ENCODE measurements at regions not wholly inside any gene's neighbourhood (a gene's known extent, or its start where the extent isn't known, plus 50 kb on each side); places are given as distances from the start of the nearest gene placed in this dataset.
"Not testable (repeated sequence)": the region's sequence is repeated elsewhere in the genome, so short reads cannot be mapped to it uniquely, and the experiment has no call there.

GRCh38 chr5:122638581-122638980 lies 136.3 kb upstream of the SNX2 start:
- no peaks in the 10 kb centered on the region for H3K36me3 ChIP-seq

GRCh38 chr5:122639033-122639432 lies 135.8 kb upstream of the SNX2 start:
- Histone ChIP-seq H3K36me3 (no peaks in the 10 kb centered on the region), H3K27me3 (peaks cover 11% of the 10 kb centered on the region; the same call in 1 of the 2 replicates), H3K4me3 (no peak overlapping the region), H3K9me3 (no peaks in the 10 kb centered on the region)
- no peak for DNase-seq

More at GRCh38 chr5:122638581-122638980, 136.3 kb upstream of the SNX2 start:
- Histone ChIP-seq H3K4me3 (no peak overlapping the region), H3K27me3 (peaks cover 10% of the 10 kb centered on the region), H3K9me3 (no peaks in the 10 kb centered on the region)
- no peak for DNase-seq

GRCh38 chr5:122639864-122640263 lies 135.0 kb upstream of the SNX2 start:
- DNase-seq: no peak
- Histone ChIP-seq H3K9me3 (no peaks in the 10 kb centered on the region), H3K27me3 (peaks cover 8% of the 10 kb centered on the region), H3K36me3 (no peaks in the 10 kb centered on the region), H3K4me3 (no peak overlapping the region)

- Histone ChIP-seq H3K4me3 (no peak overlapping the region), H3K27me3 (no peaks in the 10 kb centered on the region; the same call in 1 of the 2 replicates), H3K9me3 (no peaks in the 10 kb centered on the region), H3K36me3 (no peaks in the 10 kb centered on the region)
- no peak for DNase-seq
These were observed 125.8 kb upstream of the SNX2 start for GRCh38 chr5:122649080-122649479.

- DNase-seq: no peak
- H3K4me3 ChIP-seq: no peak overlapping the region
These were observed 121.5 kb upstream of the SNX2 start for GRCh38 chr5:122653087-122654017.

GRCh38 chr5:122656160-122656559 lies 118.7 kb upstream of the SNX2 start:
- Histone ChIP-seq H3K27me3 (peaks cover 3% of the 10 kb centered on the region; the same call in 1 of the 2 replicates), H3K36me3 (no peaks in the 10 kb centered on the region), H3K4me3 (no peak overlapping the region), H3K9me3 (no peaks in the 10 kb centered on the region)
- no peak for DNase-seq

More at GRCh38 chr5:122653087-122654017, 121.5 kb upstream of the SNX2 start:
- no peaks in the 10 kb centered on the region for H3K9me3 ChIP-seq
- H3K36me3 ChIP-seq: no peaks in the 10 kb centered on the region
- peaks cover 3% of the 10 kb centered on the region; the same call in 1 of the 2 replicates for H3K27me3 ChIP-seq

- Histone ChIP-seq H3K36me3 (no peaks in the 10 kb centered on the region), H3K27me3 (peaks cover 3% of the 10 kb centered on the region; the same call in 1 of the 2 replicates), H3K4me3 (no peak overlapping the region), H3K9me3 (no peaks in the 10 kb centered on the region)
- no peak for DNase-seq
These were observed 118.3 kb upstream of the SNX2 start for GRCh38 chr5:122656577-122656976.

- no peak for DNase-seq
- no peak overlapping the region for H3K4me3 ChIP-seq
- no peaks in the 10 kb centered on the region for H3K36me3 ChIP-seq
- H3K27me3 ChIP-seq: peaks cover 9% of the 10 kb centered on the region
- H3K9me3 ChIP-seq: no peaks in the 10 kb centered on the region
These were observed 113.2 kb upstream of the SNX2 start for GRCh38 chr5:122661496-122662180.

- Histone ChIP-seq H3K4me3 (no peak overlapping the region), H3K9me3 (no peaks in the 10 kb centered on the region), H3K36me3 (no peaks in the 10 kb centered on the region), H3K27me3 (peaks cover 12% of the 10 kb centered on the region)
- DNase-seq: no peak
These were observed 109.8 kb upstream of the SNX2 start for GRCh38 chr5:122665051-122665450.

- DNase-seq: no peak
- no peaks in the 10 kb centered on the region for H3K9me3 ChIP-seq
- no peak overlapping the region for H3K4me3 ChIP-seq
- H3K36me3 ChIP-seq: no peaks in the 10 kb centered on the region
- peaks cover 22% of the 10 kb centered on the region for H3K27me3 ChIP-seq
These were observed 106.3 kb upstream of the SNX2 start for GRCh38 chr5:122668552-122668951.

GRCh38 chr5:122669709-122670108 lies 105.2 kb upstream of the SNX2 start:
- peaks cover 22% of the 10 kb centered on the region for H3K27me3 ChIP-seq
- not testable (repeated sequence) for DNase-seq, H3K36me3 ChIP-seq, H3K9me3 ChIP-seq, H3K4me3 ChIP-seq

GRCh38 chr5:122673343-122673742 lies 101.5 kb upstream of the SNX2 start:
- no peaks in the 10 kb centered on the region for H3K9me3 ChIP-seq
- peaks cover 10% of the 10 kb centered on the region for H3K27me3 ChIP-seq
- no peaks in the 10 kb centered on the region for H3K36me3 ChIP-seq
- DNase-seq: peak; percentile 24
- H3K4me3 ChIP-seq: no peak overlapping the region

- peaks cover 10% of the 10 kb centered on the region for H3K27me3 ChIP-seq
- no peaks in the 10 kb centered on the region for H3K36me3 ChIP-seq
- no peak overlapping the region for H3K4me3 ChIP-seq
- DNase-seq: no peak
- no peaks in the 10 kb centered on the region for H3K9me3 ChIP-seq
These were observed 100.5 kb upstream of the SNX2 start for GRCh38 chr5:122674385-122674784.

- H3K9me3 ChIP-seq: no peaks in the 10 kb centered on the region
- peaks cover 12% of the 10 kb centered on the region for H3K27me3 ChIP-seq
- H3K4me3 ChIP-seq: no peak overlapping the region
- DNase-seq: no peak
- no peaks in the 10 kb centered on the region for H3K36me3 ChIP-seq
These were observed 94.1 kb upstream of the SNX2 start for GRCh38 chr5:122680623-122681350.

GRCh38 chr5:122683631-122684030 lies 91.2 kb upstream of the SNX2 start:
- Histone ChIP-seq H3K27me3 (peaks cover 17% of the 10 kb centered on the region), H3K4me3 (no peak overlapping the region), H3K9me3 (no peaks in the 10 kb centered on the region), H3K36me3 (no peaks in the 10 kb centered on the region)
- no peak for DNase-seq

GRCh38 chr5:122690266-122690665 lies 84.6 kb upstream of the SNX2 start:
- Histone ChIP-seq H3K27me3 (peaks cover 7% of the 10 kb centered on the region; the same call in 1 of the 2 replicates), H3K36me3 (no peaks in the 10 kb centered on the region), H3K9me3 (no peaks in the 10 kb centered on the region), H3K4me3 (no peak overlapping the region)
- DNase-seq: no peak

GRCh38 chr5:122691931-122692330 lies 82.9 kb upstream of the SNX2 start:
- H3K36me3 ChIP-seq: no peaks in the 10 kb centered on the region
- H3K9me3 ChIP-seq: no peaks in the 10 kb centered on the region
- no peak for DNase-seq
- no peak overlapping the region for H3K4me3 ChIP-seq
- peaks cover 7% of the 10 kb centered on the region; the same call in 1 of the 2 replicates for H3K27me3 ChIP-seq

Data from MG63 (cell line).